ENCODE measurements at regions not wholly inside any gene's neighbourhood (a gene's known extent, or its start where the extent isn't known, plus 50 kb on each side); places are given as distances from the start of the nearest gene placed in this dataset.

GRCh38 chr11:21931436-21932101, 261.3 kb upstream of the ANO5 start:
- DNase-seq (ENCODE audit: low read depth, low spot score): no peak
- Mint-ChIP-seq H3K4me1 (no peaks in the 10 kb centered on the region), H3K4me3 (no peak overlapping the region), H3K27me3 (ENCODE audit: low read depth) (no peaks in the 10 kb centered on the region), H3K9me3 (no peaks in the 10 kb centered on the region), H3K27ac (ENCODE audit: unreplicated experiment) (no peak overlapping the region), H3K36me3 (ENCODE audit: low read depth) (no peaks in the 10 kb centered on the region)
- TF ChIP-seq CTCF (conservative IDR thresholded peaks at IDR 0.05): no peak

- no peak for DNase-seq (ENCODE audit: low read depth, low spot score)
- H3K36me3 Mint-ChIP-seq (ENCODE audit: low read depth): no peaks in the 10 kb centered on the region
- H3K27ac Mint-ChIP-seq (ENCODE audit: unreplicated experiment): no peak overlapping the region
- peak; percentile 74 for TF ChIP-seq CTCF (conservative IDR thresholded peaks at IDR 0.05)
- no peaks in the 10 kb centered on the region for H3K27me3 Mint-ChIP-seq (ENCODE audit: low read depth)
- no peaks in the 10 kb centered on the region for H3K4me1 Mint-ChIP-seq
- H3K9me3 Mint-ChIP-seq: no peaks in the 10 kb centered on the region
- H3K4me3 Mint-ChIP-seq: no peak overlapping the region
Observed at GRCh38 chr11:21933095-21933494, 259.8 kb upstream of the ANO5 start.

GRCh38 chr11:21944577-21944976, 248.3 kb upstream of the ANO5 start:
- no peak for TF ChIP-seq CTCF (conservative IDR thresholded peaks at IDR 0.05)
- Mint-ChIP-seq H3K27ac (ENCODE audit: unreplicated experiment) (no peak overlapping the region), H3K4me1 (no peaks in the 10 kb centered on the region), H3K36me3 (ENCODE audit: low read depth) (no peaks in the 10 kb centered on the region), H3K9me3 (no peaks in the 10 kb centered on the region), H3K27me3 (ENCODE audit: low read depth) (no peaks in the 10 kb centered on the region), H3K4me3 (no peak overlapping the region)
- no peak for DNase-seq (ENCODE audit: low read depth, low spot score)

- no peak overlapping the region for H3K27ac Mint-ChIP-seq (ENCODE audit: unreplicated experiment)
- no peak for DNase-seq (ENCODE audit: low read depth, low spot score)
- peaks cover 2% of the 10 kb centered on the region for H3K9me3 Mint-ChIP-seq
- H3K36me3 Mint-ChIP-seq (ENCODE audit: low read depth): no peaks in the 10 kb centered on the region
- H3K27me3 Mint-ChIP-seq (ENCODE audit: low read depth): no peaks in the 10 kb centered on the region
- no peaks in the 10 kb centered on the region for H3K4me1 Mint-ChIP-seq
- no peak overlapping the region for H3K4me3 Mint-ChIP-seq
- TF ChIP-seq CTCF (conservative IDR thresholded peaks at IDR 0.05): no peak
Observed at GRCh38 chr11:21948876-21949275, 244.0 kb upstream of the ANO5 start.

- no peak for DNase-seq (ENCODE audit: low read depth, low spot score)
- Mint-ChIP-seq H3K4me1 (no peaks in the 10 kb centered on the region), H3K27ac (ENCODE audit: unreplicated experiment) (no peak overlapping the region), H3K36me3 (ENCODE audit: low read depth) (no peaks in the 10 kb centered on the region), H3K4me3 (no peak overlapping the region), H3K27me3 (ENCODE audit: low read depth) (no peaks in the 10 kb centered on the region), H3K9me3 (peaks cover 3% of the 10 kb centered on the region)
- no peak for TF ChIP-seq CTCF (conservative IDR thresholded peaks at IDR 0.05)
Observed at GRCh38 chr11:21949763-21950413, 243.0 kb upstream of the ANO5 start.
